Thoracic aorta (tissue), 2 donors: ENCODE measurements at regions not wholly inside any gene's neighbourhood (a gene's known extent, or its start where the extent isn't known, plus 50 kb on each side); places are given as distances from the start of the nearest gene placed in this dataset.

Source experiments
- ATAC-seq: fragments of 150-250 bp; one replicate; pipeline ENCODE4 v1.8.0; 2017; ENCODE audit warnings: low read depth; ENCODE audit not compliant: insufficient number of reproducible peaks, low FRiP score
- DNase-seq: peaks from one replicate; pipeline ENCODE4 v3.0.0-alpha.2; 2020; ENCODE audit warnings: low spot score
- H3K27ac ChIP-seq, 2 donors: fragments of 200-600 bp; sonication (generic); 1 replicate in 1 of 2; 2 replicates in 1 of 2; pipeline ENCODE4 v1.5.1; 2016; ENCODE audit warnings: mild to moderate bottlenecking in 2 of 2, moderate library complexity in 2 of 2
- H3K27me3 ChIP-seq: fragments of 200-600 bp; sonication (generic); replicated peaks from 2 replicates; pipeline ENCODE4 v1.6.0; 2016; ENCODE audit warnings: mild to moderate bottlenecking; ENCODE audit not compliant: insufficient read depth
- H3K36me3 ChIP-seq: fragments of 200-600 bp; sonication (generic); one replicate; pipeline ENCODE4 v1.5.1; 2016
- H3K4me1 ChIP-seq, 2 donors: fragments of 200-600 bp; sonication (generic); 1 replicate in 1 of 2; 2 replicates in 1 of 2; pipeline versions ENCODE4 v1.5.1 to v1.6.0; 2016; ENCODE audit warnings: low read depth in 2 of 2, mild to moderate bottlenecking in 1 of 2; ENCODE audit not compliant: control insufficient read depth in 1 of 2
- H3K4me3 ChIP-seq: fragments of 200-600 bp; sonication (generic); 2 replicates; pipeline ENCODE4 v1.5.1; 2016; ENCODE audit warnings: mild to moderate bottlenecking
- H3K9me3 ChIP-seq: fragments of 200-600 bp; sonication (generic); 2 replicates; pipeline ENCODE4 v1.5.1; 2016
- CTCF ChIP-seq: fragments of 200-600 bp; sonication (generic); IDR thresholded peaks from one replicate; pipeline ENCODE4 v1.5.1; 2019; ENCODE audit warnings: antibody characterized with exemption

DNA sequence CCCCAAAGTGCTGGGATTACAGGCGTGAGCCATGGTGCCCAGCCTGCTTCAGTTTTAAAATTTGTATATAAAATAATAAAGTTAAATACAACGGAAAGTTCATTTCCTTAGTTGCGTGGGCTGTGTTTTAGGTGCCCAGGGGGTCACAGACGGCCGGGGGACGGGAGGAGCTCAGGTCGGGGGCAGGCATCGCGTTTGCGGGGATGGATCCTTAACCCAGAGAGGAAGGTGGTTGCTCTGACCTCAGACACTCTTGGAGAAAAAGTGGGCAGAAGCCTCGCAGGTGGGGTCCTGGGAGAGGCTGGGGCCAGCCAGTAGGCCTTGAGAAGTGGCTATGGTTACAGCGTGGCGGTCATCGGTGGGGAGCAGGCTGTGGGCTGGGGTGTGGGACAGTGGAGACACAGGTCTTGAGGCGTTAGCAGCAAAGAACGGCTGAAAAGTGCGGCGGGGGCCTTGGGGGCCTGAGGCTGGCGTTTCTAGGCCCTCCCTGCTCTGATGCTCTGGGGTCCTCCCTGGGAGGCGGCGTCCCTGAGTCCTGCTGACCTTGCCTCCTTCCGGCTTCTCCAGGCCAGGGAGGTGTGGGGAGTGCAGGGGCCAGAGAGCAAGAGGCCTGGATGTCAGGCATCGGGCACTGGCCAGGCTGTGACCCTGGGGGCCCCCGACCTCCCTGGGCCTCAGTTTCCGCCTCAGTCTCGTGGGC is 54.4 kb downstream of the UNCX start:
- Histone ChIP-seq H3K27ac (no peak overlapping the region), H3K4me3 (no peak overlapping the region), H3K36me3 (no peaks in the 10 kb centered on the region), H3K4me1 (peaks cover 0 to 14% of the 10 kb centered on the region in 2 donors), H3K27me3 (no peaks in the 10 kb centered on the region), H3K9me3 (no peaks in the 10 kb centered on the region)
- no peak for TF ChIP-seq CTCF
- DNase-seq (no peak), ATAC-seq (no peak)

DNA sequence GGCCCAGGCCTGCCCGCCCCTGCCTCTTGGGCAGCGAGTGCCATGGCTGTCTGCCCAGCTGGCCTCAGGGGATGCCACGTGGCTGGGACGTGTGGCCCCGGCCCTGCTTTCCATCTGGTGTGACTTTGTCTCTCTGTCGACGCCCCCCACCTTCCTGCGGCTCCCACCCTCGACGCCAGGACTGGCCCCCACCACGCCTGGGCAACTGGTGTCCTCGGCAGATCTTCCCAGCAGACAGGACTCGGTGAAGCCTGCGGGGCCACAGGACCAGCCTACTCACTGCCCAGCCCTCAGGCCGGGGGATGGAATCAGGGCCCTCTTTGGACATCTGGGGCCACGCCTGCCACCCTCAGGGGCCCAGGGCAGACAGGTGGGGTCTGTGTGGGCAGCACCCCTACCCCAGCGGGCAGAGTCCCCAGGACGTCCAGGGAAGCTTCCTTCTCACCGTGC is 55.1 kb downstream of the UNCX start:
- H3K4me3 ChIP-seq, result no peak overlapping the region
- H3K9me3 ChIP-seq, result no peaks in the 10 kb centered on the region
- H3K36me3 ChIP-seq, result no peaks in the 10 kb centered on the region
- H3K27me3 ChIP-seq, result no peaks in the 10 kb centered on the region
- no peak overlapping the region for H3K27ac ChIP-seq
- ATAC-seq (no peak), DNase-seq (no peak)
- TF ChIP-seq CTCF, result no peak
- peaks cover 0 to 14% of the 10 kb centered on the region in 2 donors for H3K4me1 ChIP-seq

DNA sequence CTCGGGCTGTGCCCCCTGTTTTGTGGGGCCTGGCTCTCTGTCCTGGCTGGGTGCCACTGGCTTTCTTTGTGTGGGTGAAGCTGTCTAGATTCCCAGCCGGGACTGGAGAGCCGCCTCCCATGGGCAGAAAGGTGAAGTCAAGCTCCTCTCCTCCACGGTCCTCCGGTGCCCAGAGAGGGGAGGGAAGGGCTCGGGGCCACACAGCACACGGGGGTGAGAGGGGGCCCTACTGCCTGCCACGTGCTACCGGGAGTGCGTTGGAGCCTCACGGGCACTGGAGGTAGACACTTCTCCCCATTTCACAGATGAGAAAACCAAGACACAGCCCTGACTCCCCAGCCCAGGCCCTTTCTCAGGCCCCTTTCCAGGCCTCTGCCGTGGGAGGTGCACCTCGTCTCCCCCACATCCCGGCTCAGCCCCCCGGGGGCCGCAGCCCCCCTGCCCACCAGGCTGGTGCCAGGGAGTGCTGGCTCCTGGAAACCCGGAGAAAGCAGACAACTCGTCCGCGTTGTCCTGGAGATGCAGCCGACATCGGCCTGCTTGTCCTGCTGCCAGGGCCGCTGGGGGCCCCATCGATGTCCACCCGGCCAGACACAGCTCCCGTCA is 55.8 kb downstream of the UNCX start:
- no peaks in the 10 kb centered on the region for H3K9me3 ChIP-seq
- TF ChIP-seq CTCF, result no peak
- no peak for ATAC-seq
- H3K4me3 ChIP-seq, result no peak overlapping the region
- no peaks in the 10 kb centered on the region for H3K27me3 ChIP-seq
- no peak overlapping the region for H3K27ac ChIP-seq
- peaks cover 0 to 14% of the 10 kb centered on the region in 2 donors for H3K4me1 ChIP-seq
- no peak for DNase-seq
- H3K36me3 ChIP-seq, result no peaks in the 10 kb centered on the region

GRCh38 chr7:1288996-1289551 is 56.4 kb downstream of the UNCX start:
- Histone ChIP-seq H3K27me3 (no peaks in the 10 kb centered on the region), H3K27ac (no peak overlapping the region), H3K4me1 (peaks cover 0 to 14% of the 10 kb centered on the region in 2 donors), H3K4me3 (no peak overlapping the region), H3K36me3 (no peaks in the 10 kb centered on the region), H3K9me3 (no peaks in the 10 kb centered on the region)
- DNase-seq, result no peak
- no peak for TF ChIP-seq CTCF
- ATAC-seq, result no peak

- peak overlapping the region; percentile 69 for H3K4me3 ChIP-seq
- no peak for ATAC-seq
- no peaks in the 10 kb centered on the region for H3K9me3 ChIP-seq
- TF ChIP-seq CTCF, result no peak
- no peaks in the 10 kb centered on the region for H3K27me3 ChIP-seq
- no peak for DNase-seq
- no peak overlapping the region for H3K27ac ChIP-seq
- peaks cover 0 to 14% of the 10 kb centered on the region in 2 donors for H3K4me1 ChIP-seq
- no peaks in the 10 kb centered on the region for H3K36me3 ChIP-seq
These were observed 57.0 kb downstream of the UNCX start for GRCh38 chr7:1289666-1290025.
